ENCODE measurements at regions not wholly inside any gene's neighbourhood (a gene's known extent, or its start where the extent isn't known, plus 50 kb on each side); places are given as distances from the start of the nearest gene placed in this dataset.

DNA sequence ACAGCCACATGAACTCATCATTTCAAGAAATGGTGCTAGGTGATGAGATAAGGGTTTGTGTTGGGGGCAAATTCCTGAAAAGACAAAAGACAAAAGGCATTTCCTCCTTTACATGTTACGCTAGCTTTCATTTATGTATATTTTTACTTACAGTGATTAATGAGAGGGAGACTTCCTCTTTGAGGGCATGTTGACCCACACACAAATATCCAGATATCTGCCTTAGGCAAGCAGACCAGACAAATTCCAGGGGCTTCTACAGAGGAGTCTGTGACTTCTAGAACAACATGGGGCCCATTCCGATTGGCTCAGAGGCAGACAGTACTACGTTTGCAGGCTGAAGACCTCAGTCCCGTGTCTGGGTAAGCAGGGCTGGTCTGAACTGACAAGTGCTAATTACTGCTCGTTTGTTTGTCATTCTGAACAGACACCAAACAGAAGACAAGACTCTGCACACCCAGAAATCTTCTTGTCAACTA lies 74.8 kb upstream of the ST6GAL2 start:
- TF ChIP-seq MXI1 (conservative IDR thresholded peaks at IDR 0.05; ENCODE audit: poor library complexity, severe bottlenecking) (no peak), EZH2 (IDR thresholded peaks at IDR 0.05; ENCODE audit: borderline replicate concordance, insufficient read depth, low read length, poor library complexity, severe bottlenecking) (no peak), POLR2AphosphoS5 (IDR thresholded peaks at IDR 0.05) (no peak)
- TF ChIP-seq, protein P1, sequence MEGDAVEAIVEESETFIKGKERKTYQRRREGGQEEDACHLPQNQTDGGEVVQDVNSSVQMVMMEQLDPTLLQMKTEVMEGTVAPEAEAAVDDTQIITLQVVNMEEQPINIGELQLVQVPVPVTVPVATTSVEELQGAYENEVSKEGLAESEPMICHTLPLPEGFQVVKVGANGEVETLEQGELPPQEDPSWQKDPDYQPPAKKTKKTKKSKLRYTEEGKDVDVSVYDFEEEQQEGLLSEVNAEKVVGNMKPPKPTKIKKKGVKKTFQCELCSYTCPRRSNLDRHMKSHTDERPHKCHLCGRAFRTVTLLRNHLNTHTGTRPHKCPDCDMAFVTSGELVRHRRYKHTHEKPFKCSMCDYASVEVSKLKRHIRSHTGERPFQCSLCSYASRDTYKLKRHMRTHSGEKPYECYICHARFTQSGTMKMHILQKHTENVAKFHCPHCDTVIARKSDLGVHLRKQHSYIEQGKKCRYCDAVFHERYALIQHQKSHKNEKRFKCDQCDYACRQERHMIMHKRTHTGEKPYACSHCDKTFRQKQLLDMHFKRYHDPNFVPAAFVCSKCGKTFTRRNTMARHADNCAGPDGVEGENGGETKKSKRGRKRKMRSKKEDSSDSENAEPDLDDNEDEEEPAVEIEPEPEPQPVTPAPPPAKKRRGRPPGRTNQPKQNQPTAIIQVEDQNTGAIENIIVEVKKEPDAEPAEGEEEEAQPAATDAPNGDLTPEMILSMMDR (IDR thresholded peaks at IDR 0.05; ENCODE audit: poor library complexity, severe bottlenecking): no peak
- TF ChIP-seq, protein P2, sequence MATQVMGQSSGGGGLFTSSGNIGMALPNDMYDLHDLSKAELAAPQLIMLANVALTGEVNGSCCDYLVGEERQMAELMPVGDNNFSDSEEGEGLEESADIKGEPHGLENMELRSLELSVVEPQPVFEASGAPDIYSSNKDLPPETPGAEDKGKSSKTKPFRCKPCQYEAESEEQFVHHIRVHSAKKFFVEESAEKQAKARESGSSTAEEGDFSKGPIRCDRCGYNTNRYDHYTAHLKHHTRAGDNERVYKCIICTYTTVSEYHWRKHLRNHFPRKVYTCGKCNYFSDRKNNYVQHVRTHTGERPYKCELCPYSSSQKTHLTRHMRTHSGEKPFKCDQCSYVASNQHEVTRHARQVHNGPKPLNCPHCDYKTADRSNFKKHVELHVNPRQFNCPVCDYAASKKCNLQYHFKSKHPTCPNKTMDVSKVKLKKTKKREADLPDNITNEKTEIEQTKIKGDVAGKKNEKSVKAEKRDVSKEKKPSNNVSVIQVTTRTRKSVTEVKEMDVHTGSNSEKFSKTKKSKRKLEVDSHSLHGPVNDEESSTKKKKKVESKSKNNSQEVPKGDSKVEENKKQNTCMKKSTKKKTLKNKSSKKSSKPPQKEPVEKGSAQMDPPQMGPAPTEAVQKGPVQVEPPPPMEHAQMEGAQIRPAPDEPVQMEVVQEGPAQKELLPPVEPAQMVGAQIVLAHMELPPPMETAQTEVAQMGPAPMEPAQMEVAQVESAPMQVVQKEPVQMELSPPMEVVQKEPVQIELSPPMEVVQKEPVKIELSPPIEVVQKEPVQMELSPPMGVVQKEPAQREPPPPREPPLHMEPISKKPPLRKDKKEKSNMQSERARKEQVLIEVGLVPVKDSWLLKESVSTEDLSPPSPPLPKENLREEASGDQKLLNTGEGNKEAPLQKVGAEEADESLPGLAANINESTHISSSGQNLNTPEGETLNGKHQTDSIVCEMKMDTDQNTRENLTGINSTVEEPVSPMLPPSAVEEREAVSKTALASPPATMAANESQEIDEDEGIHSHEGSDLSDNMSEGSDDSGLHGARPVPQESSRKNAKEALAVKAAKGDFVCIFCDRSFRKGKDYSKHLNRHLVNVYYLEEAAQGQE (IDR thresholded peaks at IDR 0.05; ENCODE audit: borderline replicate concordance): no peak
